Left ventricle myocardium inferior (tissue), 1 donor: ENCODE measurements at regions not wholly inside any gene's neighbourhood (a gene's known extent, or its start where the extent isn't known, plus 50 kb on each side); places are given as distances from the start of the nearest gene placed in this dataset.
"Not testable (repeated sequence)": the region's sequence is repeated elsewhere in the genome, so short reads cannot be mapped to it uniquely, and the experiment has no call there.

Experiments used
- DNase-seq: peaks from one replicate; pipeline ENCODE4 v3.0.0-alpha.2; 2020
- H3K27ac ChIP-seq: fragments of 200-600 bp; replicated peaks from 2 replicates; pipeline ENCODE4 v1.8.0; 2021
- H3K27me3 ChIP-seq: fragments of 200-600 bp; 2 replicates; pipeline ENCODE4 v1.8.0; 2021; ENCODE audit warnings: low read depth
- H3K36me3 ChIP-seq: fragments of 200-600 bp; 2 replicates; pipeline ENCODE4 v1.8.0; 2021
- H3K4me1 ChIP-seq: fragments of 200-600 bp; 2 replicates; pipeline ENCODE4 v1.8.0; 2021
- H3K4me3 ChIP-seq: fragments of 200-600 bp; 2 replicates; pipeline ENCODE4 v1.8.0; 2021; ENCODE audit warnings: mild to moderate bottlenecking, moderate library complexity
- H3K9me3 ChIP-seq: fragments of 200-600 bp; replicated peaks from 2 replicates; pipeline ENCODE4 v1.8.0; 2021
- intact Hi-C: fragments of 100-400 bp; cut with micrococcal nuclease; formaldehyde crosslinking; loops from one replicate; pipeline ENCODE4 v1.11.0; 2022
- TF ChIP-seq, protein P1 (sequence below): fragments of 200-600 bp; IDR thresholded peaks from 2 replicates; pipeline ENCODE4 v1.8.0; 2021; ENCODE audit warnings: antibody characterized with exemption, mild to moderate bottlenecking, borderline replicate concordance
- donor health status: DM: no; HTN: yes; CAD: no; lungs with severe emphysema.

DNA sequence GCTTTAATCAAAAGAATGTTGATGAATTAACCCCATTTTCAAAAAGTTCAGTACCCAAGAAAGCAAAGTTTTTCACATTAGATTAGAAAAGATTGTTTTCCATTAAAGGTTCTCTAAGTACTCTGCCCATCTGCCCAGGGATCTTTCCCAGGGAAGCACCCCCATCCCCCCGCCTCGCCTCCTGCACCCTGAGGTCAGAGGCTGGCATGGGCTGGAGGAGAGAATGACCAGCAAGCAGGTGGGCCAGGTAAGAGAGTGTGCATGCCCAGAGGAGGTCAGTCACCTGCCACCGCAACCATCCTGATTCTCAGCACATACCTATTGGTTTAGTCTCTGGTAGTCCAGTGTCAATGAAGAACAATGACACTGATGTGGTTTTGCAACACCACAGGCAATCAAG lies 279.4 kb upstream of the ZNF507 start:
- intact Hi-C loops, result no loop called here
- Histone ChIP-seq H3K9me3 (no peaks in the 10 kb centered on the region), H3K4me1 (peaks cover 8% of the 10 kb centered on the region), H3K36me3 (no peaks in the 10 kb centered on the region), H3K4me3 (no peak overlapping the region), H3K27ac (no peak overlapping the region), H3K27me3 (no peaks in the 10 kb centered on the region)
- no peak for DNase-seq
- TF ChIP-seq, protein P1, sequence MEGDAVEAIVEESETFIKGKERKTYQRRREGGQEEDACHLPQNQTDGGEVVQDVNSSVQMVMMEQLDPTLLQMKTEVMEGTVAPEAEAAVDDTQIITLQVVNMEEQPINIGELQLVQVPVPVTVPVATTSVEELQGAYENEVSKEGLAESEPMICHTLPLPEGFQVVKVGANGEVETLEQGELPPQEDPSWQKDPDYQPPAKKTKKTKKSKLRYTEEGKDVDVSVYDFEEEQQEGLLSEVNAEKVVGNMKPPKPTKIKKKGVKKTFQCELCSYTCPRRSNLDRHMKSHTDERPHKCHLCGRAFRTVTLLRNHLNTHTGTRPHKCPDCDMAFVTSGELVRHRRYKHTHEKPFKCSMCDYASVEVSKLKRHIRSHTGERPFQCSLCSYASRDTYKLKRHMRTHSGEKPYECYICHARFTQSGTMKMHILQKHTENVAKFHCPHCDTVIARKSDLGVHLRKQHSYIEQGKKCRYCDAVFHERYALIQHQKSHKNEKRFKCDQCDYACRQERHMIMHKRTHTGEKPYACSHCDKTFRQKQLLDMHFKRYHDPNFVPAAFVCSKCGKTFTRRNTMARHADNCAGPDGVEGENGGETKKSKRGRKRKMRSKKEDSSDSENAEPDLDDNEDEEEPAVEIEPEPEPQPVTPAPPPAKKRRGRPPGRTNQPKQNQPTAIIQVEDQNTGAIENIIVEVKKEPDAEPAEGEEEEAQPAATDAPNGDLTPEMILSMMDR, result no peak

DNA sequence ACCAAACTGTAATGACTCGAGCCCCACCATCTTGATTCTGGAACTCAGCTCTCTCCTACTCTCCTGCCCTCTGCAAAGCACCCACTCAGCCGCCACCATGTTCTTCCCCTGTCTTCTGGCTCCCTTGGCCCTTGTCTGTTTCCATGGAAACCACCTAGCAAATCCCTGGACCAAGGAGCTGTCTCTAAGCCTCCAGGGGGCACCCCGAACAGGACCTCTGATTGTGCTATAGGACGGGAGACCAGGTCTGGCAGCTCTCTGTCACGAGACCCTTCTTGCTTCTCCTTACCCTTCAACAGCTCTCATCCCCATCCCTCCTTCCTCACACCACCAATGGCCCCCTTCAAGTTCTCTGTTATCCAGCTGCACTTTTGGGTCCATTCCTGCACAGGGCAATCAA lies 277.7 kb upstream of the ZNF507 start:
- Histone ChIP-seq H3K27me3 (no peaks in the 10 kb centered on the region), H3K4me1 (peaks cover 4% of the 10 kb centered on the region), H3K36me3 (no peaks in the 10 kb centered on the region), H3K9me3 (no peaks in the 10 kb centered on the region), H3K4me3 (no peak overlapping the region), H3K27ac (no peak overlapping the region)
- TF ChIP-seq, protein P1, result no peak
- DNase-seq, result no peak
- intact Hi-C loops, result no loop called here

DNA sequence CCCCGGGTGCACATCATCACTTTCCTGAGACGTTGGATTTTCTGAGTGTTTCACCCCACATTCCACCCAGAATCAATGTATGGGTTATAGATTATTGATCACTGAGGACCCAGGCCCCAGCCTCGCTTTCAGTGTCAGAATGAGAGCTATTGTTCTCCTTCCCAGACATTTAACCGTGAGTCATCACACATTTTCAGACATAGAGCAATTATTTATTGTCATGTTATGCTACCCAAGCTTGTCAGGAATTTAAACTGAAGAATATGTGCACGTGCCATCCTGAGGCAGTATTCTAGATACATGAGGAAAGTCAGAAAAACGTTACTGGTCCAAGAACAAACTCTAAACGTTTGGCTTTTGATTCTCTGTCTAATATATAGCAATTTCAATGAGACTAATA lies 276.6 kb upstream of the ZNF507 start:
- no peaks in the 10 kb centered on the region for H3K9me3 ChIP-seq
- H3K36me3 ChIP-seq, result no peaks in the 10 kb centered on the region
- H3K4me1 ChIP-seq, result no peaks in the 10 kb centered on the region
- no peak overlapping the region for H3K4me3 ChIP-seq
- TF ChIP-seq, protein P1, result no peak
- intact Hi-C loops, result no loop called here
- H3K27ac ChIP-seq, result no peak overlapping the region
- DNase-seq, result no peak
- H3K27me3 ChIP-seq, result no peaks in the 10 kb centered on the region

DNA sequence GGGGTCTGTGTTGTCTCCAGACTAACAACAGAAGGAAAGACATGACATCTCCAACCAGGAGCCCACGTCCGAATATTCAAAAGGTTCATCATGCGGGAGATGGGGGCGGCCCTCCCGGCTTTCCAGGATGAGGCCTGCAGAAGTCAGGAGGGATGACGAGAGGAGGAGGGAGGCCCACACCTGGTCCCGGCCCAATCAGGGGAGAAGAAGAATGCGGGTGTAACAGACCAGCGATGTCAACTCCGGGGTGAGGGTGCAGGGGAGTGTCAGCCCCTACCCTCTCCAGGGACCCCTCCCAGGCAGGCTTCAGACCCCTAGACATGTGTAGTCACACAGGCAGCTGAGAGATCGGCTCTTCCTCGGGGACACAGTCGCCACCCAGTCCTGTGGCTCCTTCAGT lies 275.3 kb upstream of the ZNF507 start:
- no peaks in the 10 kb centered on the region for H3K27me3 ChIP-seq
- intact Hi-C loops, result no loop called here
- DNase-seq, result no peak
- no peak overlapping the region for H3K4me3 ChIP-seq
- no peaks in the 10 kb centered on the region for H3K9me3 ChIP-seq
- no peaks in the 10 kb centered on the region for H3K36me3 ChIP-seq
- TF ChIP-seq, protein P1, result no peak
- H3K4me1 ChIP-seq, result no peaks in the 10 kb centered on the region
- no peak overlapping the region for H3K27ac ChIP-seq

DNA sequence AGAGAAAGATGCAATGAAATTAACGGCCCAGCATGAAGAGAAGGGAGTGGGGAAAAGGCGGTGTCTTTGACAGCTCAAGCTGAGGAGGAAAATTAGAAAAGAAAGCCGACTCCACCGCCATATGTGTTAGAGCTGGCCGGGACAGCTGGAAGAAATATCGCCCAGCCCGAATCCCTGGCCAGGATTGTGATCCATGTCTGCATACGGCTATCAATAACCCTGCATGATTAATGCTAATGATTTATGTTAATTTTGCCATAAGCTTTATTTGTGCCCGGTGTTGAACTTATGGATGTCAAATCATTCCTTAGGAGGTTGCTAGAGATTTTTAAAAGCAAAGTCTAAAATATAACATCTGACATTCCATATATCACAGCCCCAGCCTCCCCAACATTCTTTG lies 263.4 kb upstream of the ZNF507 start:
- intact Hi-C loops, result no loop called here
- TF ChIP-seq, protein P1, result no peak
- H3K27me3 ChIP-seq, result peaks cover 21% of the 10 kb centered on the region
- no peak for DNase-seq
- H3K9me3 ChIP-seq, result no peaks in the 10 kb centered on the region
- H3K27ac ChIP-seq, result no peak overlapping the region
- no peaks in the 10 kb centered on the region for H3K4me1 ChIP-seq
- no peaks in the 10 kb centered on the region for H3K36me3 ChIP-seq
- no peak overlapping the region for H3K4me3 ChIP-seq

DNA sequence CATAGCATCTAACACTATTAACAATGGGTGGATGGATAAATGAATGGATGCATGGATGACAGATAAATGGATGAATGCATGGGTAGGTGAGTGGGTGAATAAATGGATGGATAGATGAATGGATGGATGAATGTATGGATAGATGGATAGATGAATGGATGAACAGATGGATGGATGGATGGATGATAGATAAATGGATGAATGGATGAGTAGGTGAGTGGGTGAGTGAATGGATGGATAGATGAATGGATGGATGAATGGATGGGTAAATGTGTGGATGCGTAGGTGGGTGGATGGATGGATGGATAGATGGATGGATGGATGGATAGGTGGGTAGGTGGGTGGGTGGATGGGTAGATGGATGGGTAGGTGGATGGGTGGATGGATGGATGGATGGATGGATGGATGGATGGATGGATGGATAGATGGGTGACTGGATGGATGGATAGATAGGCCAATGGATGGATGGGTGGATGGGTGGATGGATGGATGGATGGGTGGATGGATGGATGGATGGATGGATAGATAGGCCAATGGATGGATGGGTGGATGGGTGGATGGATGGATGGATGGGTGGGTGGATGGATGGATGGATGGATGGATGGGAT lies 260.6 kb upstream of the ZNF507 start:
- H3K9me3 ChIP-seq, result not testable (repeated sequence)

More for the DNA sequence above, 260.6 kb upstream of the ZNF507 start:
- H3K4me1 ChIP-seq, DNase-seq, H3K36me3 ChIP-seq, H3K4me3 ChIP-seq, H3K27ac ChIP-seq, intact Hi-C loops: not testable (repeated sequence)
- peaks cover 23% of the 10 kb centered on the region for H3K27me3 ChIP-seq
